ENCODE measurements at regions not wholly inside any gene's neighbourhood (a gene's known extent, or its start where the extent isn't known, plus 50 kb on each side); places are given as distances from the start of the nearest gene placed in this dataset.

DNA sequence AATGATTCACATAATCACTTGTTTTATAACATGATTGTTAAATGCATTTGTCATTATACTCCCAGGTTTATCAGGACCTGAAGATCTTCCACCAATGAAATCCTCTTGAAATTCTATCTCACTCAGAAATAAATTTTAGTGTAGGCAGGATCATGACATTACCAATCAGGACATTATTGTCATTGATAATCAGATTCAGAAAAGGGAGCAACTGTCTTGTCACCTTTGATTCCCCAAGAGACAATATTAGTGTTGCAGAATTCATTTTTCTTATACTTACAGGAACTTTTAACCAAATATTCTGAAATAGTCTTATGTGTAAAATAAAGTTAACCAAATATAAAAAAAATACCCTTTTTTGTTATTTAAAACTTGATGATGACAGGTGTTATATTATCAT, 1892.5 kb upstream of the ADGRL3 start:
- DNase-seq (ENCODE audit: low spot score) (no peak), FAIRE-seq (no peak), ATAC-seq (no peak)
- in situ Hi-C loops (cut with HindIII; ENCODE audit: extremely low pct_ligation_motif_present, low pct_unique_long_range_greater_than_20kb) (no loop called here), intact Hi-C loops (cut with micrococcal nuclease; ENCODE audit: unreplicated experiment) (no loop called here)
- Histone ChIP-seq H3K9ac (ENCODE audit: insufficient read depth, low read depth, low read length) (no peak overlapping the region), H3K4me1 (ENCODE audit: insufficient read depth, low read length) (no peaks in the 10 kb centered on the region), H3K27ac (ENCODE audit: extremely low read length, insufficient read depth, low read length) (no peak overlapping the region), H3K4me3 (replicated peaks in 1 of 3; ENCODE audit: insufficient read depth in 1 of 3, low read depth in 2 of 3, low read length in 3 of 3) (no peak overlapping the region), H3K79me2 (ENCODE audit: insufficient read depth, low read length) (no peaks in the 10 kb centered on the region), H2AFZ (ENCODE audit: low read length) (no peak overlapping the region), H3K9me3 (ENCODE audit: low read length) (peaks cover 7% of the 10 kb centered on the region; the same call in 1 of the 2 replicates), H3K4me2 (ENCODE audit: low read depth, low read length) (no peak overlapping the region), H4K20me1 (ENCODE audit: insufficient read depth, low read length) (no peaks in the 10 kb centered on the region), H3K27me3 (ENCODE audit: control insufficient read depth in 1 of 2, insufficient read depth in 2 of 2, low read length in 2 of 2) (no peaks in the 10 kb centered on the region), H3K36me3 (replicated peaks in 1 of 2; ENCODE audit: control insufficient read depth in 1 of 2, insufficient read depth in 2 of 2, low read length in 2 of 2) (no peaks in the 10 kb centered on the region)
- no TSS peak for BruUV-seq (replicated peaks)
- TF ChIP-seq, protein P1, sequence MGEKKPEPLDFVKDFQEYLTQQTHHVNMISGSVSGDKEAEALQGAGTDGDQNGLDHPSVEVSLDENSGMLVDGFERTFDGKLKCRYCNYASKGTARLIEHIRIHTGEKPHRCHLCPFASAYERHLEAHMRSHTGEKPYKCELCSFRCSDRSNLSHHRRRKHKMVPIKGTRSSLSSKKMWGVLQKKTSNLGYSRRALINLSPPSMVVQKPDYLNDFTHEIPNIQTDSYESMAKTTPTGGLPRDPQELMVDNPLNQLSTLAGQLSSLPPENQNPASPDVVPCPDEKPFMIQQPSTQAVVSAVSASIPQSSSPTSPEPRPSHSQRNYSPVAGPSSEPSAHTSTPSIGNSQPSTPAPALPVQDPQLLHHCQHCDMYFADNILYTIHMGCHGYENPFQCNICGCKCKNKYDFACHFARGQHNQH (CRISPR knock-in tag; IDR thresholded peaks at IDR 0.05), result no peak
- TF ChIP-seq ZFAT (CRISPR knock-in tag; conservative IDR thresholded peaks at IDR 0.05) (no peak), PPARG (CRISPR knock-in tag; conservative IDR thresholded peaks at IDR 0.05) (no peak), ZNF7 (CRISPR knock-in tag; IDR thresholded peaks at IDR 0.05) (no peak), ZNF234 (CRISPR knock-in tag; conservative IDR thresholded peaks at IDR 0.05) (no peak), ZNF629 (CRISPR knock-in tag; conservative IDR thresholded peaks at IDR 0.05) (no peak), MED1 (CRISPR knock-in tag; IDR thresholded peaks at IDR 0.05) (no peak), TEAD2 (CRISPR knock-in tag; IDR thresholded peaks at IDR 0.05) (no peak), ZNF510 (CRISPR knock-in tag; IDR thresholded peaks at IDR 0.05; ENCODE audit: low read depth) (no peak)
- TF ChIP-seq, protein P2, sequence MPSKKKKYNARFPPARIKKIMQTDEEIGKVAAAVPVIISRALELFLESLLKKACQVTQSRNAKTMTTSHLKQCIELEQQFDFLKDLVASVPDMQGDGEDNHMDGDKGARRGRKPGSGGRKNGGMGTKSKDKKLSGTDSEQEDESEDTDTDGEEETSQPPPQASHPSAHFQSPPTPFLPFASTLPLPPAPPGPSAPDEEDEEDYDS (CRISPR knock-in tag; IDR thresholded peaks at IDR 0.05), result no peak
- POLR2A ChIA-PET, result no interaction called here
- CTCF ChIA-PET (ENCODE audit: low intra/inter-chr PET ratio, low total read pairs), result no interaction called here

DNA sequence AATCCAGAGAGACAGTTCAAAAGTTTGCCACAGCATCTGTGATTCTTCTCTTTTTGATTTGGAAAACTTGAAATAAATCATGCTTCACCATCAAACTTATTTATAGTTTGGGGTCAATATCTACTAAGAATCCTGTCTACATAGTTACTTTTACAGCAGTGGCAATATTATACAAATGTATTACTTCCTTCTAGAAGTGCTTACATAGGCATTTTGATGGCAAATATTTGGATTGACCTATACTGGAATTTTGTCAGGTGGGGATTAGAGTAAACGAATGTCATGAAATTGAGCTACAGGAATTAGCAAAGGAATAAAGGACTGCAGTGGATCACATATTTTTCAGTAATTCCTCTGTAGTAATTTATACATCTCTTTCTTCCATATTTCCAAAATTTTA, 1885.5 kb upstream of the ADGRL3 start:
- Histone ChIP-seq H3K4me1 (ENCODE audit: insufficient read depth, low read length) (no peaks in the 10 kb centered on the region), H3K9ac (ENCODE audit: insufficient read depth, low read depth, low read length) (no peak overlapping the region), H3K9me3 (ENCODE audit: low read length) (no peaks in the 10 kb centered on the region), H2AFZ (ENCODE audit: low read length) (no peak overlapping the region), H3K27me3 (ENCODE audit: control insufficient read depth in 1 of 2, insufficient read depth in 2 of 2, low read length in 2 of 2) (no peaks in the 10 kb centered on the region), H3K4me3 (replicated peaks in 1 of 3; ENCODE audit: insufficient read depth in 1 of 3, low read depth in 2 of 3, low read length in 3 of 3) (no peak overlapping the region), H3K79me2 (ENCODE audit: insufficient read depth, low read length) (no peaks in the 10 kb centered on the region), H3K4me2 (ENCODE audit: low read depth, low read length) (no peak overlapping the region), H4K20me1 (ENCODE audit: insufficient read depth, low read length) (no peaks in the 10 kb centered on the region), H3K27ac (ENCODE audit: extremely low read length, insufficient read depth, low read length) (no peak overlapping the region), H3K36me3 (replicated peaks in 1 of 2; ENCODE audit: control insufficient read depth in 1 of 2, insufficient read depth in 2 of 2, low read length in 2 of 2) (no peaks in the 10 kb centered on the region)
- DNase-seq (ENCODE audit: low spot score), result no peak
- intact Hi-C loops (cut with micrococcal nuclease; ENCODE audit: unreplicated experiment) (no loop called here), in situ Hi-C loops (cut with HindIII; ENCODE audit: extremely low pct_ligation_motif_present, low pct_unique_long_range_greater_than_20kb) (no loop called here)
- ChIA-PET CTCF (ENCODE audit: low intra/inter-chr PET ratio, low total read pairs) (no interaction called here), POLR2A (no interaction called here)
- ATAC-seq, result no peak
- no TSS peak for BruUV-seq (replicated peaks)
- WGBS (ENCODE audit: low lambda C conversion rate), result 3% methylated on average over 1 of the region's 1 CpG
- FAIRE-seq, result no peak
- TF ChIP-seq, protein P3, sequence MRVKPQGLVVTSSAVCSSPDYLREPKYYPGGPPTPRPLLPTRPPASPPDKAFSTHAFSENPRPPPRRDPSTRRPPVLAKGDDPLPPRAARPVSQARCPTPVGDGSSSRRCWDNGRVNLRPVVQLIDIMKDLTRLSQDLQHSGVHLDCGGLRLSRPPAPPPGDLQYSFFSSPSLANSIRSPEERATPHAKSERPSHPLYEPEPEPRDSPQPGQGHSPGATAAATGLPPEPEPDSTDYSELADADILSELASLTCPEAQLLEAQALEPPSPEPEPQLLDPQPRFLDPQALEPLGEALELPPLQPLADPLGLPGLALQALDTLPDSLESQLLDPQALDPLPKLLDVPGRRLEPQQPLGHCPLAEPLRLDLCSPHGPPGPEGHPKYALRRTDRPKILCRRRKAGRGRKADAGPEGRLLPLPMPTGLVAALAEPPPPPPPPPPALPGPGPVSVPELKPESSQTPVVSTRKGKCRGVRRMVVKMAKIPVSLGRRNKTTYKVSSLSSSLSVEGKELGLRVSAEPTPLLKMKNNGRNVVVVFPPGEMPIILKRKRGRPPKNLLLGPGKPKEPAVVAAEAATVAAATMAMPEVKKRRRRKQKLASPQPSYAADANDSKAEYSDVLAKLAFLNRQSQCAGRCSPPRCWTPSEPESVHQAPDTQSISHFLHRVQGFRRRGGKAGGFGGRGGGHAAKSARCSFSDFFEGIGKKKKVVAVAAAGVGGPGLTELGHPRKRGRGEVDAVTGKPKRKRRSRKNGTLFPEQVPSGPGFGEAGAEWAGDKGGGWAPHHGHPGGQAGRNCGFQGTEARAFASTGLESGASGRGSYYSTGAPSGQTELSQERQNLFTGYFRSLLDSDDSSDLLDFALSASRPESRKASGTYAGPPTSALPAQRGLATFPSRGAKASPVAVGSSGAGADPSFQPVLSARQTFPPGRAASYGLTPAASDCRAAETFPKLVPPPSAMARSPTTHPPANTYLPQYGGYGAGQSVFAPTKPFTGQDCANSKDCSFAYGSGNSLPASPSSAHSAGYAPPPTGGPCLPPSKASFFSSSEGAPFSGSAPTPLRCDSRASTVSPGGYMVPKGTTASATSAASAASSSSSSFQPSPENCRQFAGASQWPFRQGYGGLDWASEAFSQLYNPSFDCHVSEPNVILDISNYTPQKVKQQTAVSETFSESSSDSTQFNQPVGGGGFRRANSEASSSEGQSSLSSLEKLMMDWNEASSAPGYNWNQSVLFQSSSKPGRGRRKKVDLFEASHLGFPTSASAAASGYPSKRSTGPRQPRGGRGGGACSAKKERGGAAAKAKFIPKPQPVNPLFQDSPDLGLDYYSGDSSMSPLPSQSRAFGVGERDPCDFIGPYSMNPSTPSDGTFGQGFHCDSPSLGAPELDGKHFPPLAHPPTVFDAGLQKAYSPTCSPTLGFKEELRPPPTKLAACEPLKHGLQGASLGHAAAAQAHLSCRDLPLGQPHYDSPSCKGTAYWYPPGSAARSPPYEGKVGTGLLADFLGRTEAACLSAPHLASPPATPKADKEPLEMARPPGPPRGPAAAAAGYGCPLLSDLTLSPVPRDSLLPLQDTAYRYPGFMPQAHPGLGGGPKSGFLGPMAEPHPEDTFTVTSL (CRISPR knock-in tag; IDR thresholded peaks at IDR 0.05; ENCODE audit: borderline replicate concordance), result no peak
- no peak for TF ChIP-seq MXD4 (CRISPR knock-in tag; IDR thresholded peaks at IDR 0.05)
- no peak for TF ChIP-seq ZNF10 (CRISPR knock-in tag; IDR thresholded peaks at IDR 0.05; ENCODE audit: borderline replicate concordance, low read depth)
- no peak for TF ChIP-seq HOXA5 (CRISPR knock-in tag; IDR thresholded peaks at IDR 0.05)
